Mammary epithelial cell (primary cell): ENCODE measurements at regions not wholly inside any gene's neighbourhood (a gene's known extent, or its start where the extent isn't known, plus 50 kb on each side); places are given as distances from the start of the nearest gene placed in this dataset.

Source experiments
- CTCF ChIP-seq, 2 donors: IDR thresholded peaks in 1 of 2; conservative IDR thresholded peaks in 1 of 2; 2 replicates each; pipeline ENCODE4 v1.5.1; 2011 to 2012; ENCODE audit warnings: inconsistent platforms in 2 of 2, low read length in 2 of 2, mild to moderate bottlenecking in 2 of 2, control low read depth in 1 of 2, low read depth in 1 of 2; ENCODE audit not compliant: insufficient read depth in 1 of 2; ENCODE audit errors: extremely low read depth in 1 of 2
- EZH2 ChIP-seq: IDR thresholded peaks from 2 replicates; pipeline ENCODE4 v1.6.1; 2012; ENCODE audit warnings: low read length, inconsistent platforms, borderline replicate concordance

GRCh38 chr3:877001-877400 is 215.8 kb upstream of the CNTN6 start:
- TF ChIP-seq CTCF (conservative IDR thresholded peaks at IDR 0.05 in 1 of 2, IDR thresholded peaks at IDR 0.05 in 1 of 2; ENCODE audit: extremely low read depth in 1 of 2, insufficient read depth in 1 of 2, low read depth in 1 of 2, low read length in 2 of 2) (no peak), EZH2 (no peak)
